ENCODE measurements at regions not wholly inside any gene's neighbourhood (a gene's known extent, or its start where the extent isn't known, plus 50 kb on each side); places are given as distances from the start of the nearest gene placed in this dataset.

DNA sequence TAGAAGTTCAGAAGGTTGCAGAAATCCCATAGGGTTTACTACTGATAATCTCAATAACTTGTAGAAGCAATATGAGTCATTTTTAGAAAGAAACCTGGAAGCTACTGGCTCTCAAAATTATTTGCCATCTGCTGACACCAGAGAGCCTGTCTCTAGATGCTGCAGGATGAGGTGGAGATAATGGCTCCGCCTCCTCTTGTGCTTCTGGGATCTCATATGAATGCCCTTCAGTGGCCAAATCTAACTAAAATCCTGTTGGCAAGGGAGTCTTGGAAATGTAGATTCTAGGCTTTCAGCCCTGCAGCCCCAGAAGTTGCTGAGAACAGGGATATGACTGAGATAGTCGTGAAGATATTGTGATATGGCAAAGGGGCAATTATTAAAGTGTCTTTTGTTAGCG lies 348.1 kb downstream of the CCSER2 start:
- Mint-ChIP-seq H3K36me3 (ENCODE audit: low read depth) (no peaks in the 10 kb centered on the region), H3K27me3 (ENCODE audit: low read depth, poor library complexity) (no peaks in the 10 kb centered on the region), H3K27ac (no peak overlapping the region), H3K9me3 (peaks cover 7% of the 10 kb centered on the region), H3K4me1 (peaks cover 12% of the 10 kb centered on the region), H3K4me3 (no peak overlapping the region)
- TF ChIP-seq, protein P1, sequence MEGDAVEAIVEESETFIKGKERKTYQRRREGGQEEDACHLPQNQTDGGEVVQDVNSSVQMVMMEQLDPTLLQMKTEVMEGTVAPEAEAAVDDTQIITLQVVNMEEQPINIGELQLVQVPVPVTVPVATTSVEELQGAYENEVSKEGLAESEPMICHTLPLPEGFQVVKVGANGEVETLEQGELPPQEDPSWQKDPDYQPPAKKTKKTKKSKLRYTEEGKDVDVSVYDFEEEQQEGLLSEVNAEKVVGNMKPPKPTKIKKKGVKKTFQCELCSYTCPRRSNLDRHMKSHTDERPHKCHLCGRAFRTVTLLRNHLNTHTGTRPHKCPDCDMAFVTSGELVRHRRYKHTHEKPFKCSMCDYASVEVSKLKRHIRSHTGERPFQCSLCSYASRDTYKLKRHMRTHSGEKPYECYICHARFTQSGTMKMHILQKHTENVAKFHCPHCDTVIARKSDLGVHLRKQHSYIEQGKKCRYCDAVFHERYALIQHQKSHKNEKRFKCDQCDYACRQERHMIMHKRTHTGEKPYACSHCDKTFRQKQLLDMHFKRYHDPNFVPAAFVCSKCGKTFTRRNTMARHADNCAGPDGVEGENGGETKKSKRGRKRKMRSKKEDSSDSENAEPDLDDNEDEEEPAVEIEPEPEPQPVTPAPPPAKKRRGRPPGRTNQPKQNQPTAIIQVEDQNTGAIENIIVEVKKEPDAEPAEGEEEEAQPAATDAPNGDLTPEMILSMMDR (IDR thresholded peaks at IDR 0.05), result no peak
- DNase-seq, result no peak

DNA sequence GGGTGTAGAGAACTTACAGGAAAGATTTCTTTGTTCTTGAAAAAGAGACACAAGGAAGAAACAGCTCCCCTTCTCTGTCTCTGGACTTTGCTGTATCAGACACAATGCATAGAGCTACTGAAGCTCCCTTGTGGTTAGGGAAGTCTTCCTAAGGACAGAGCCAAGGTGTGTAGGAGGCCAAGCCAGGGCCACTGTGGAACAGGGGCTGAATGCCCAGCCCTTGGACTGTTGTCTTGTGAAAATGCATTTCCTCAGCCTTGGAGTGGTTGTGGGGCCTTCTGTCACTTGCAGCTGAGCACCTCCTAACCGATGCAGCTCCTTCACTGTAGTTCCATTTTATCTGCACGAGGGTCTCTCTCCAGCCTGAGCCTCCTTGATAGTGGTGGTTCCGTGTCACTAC lies 353.4 kb downstream of the CCSER2 start:
- no peak overlapping the region for H3K4me3 Mint-ChIP-seq
- DNase-seq, result no peak
- H3K4me1 Mint-ChIP-seq, result no peaks in the 10 kb centered on the region
- no peaks in the 10 kb centered on the region for H3K36me3 Mint-ChIP-seq (ENCODE audit: low read depth)
- TF ChIP-seq, protein P1 (IDR thresholded peaks at IDR 0.05), result no peak
- peaks cover 8% of the 10 kb centered on the region for H3K9me3 Mint-ChIP-seq
- no peaks in the 10 kb centered on the region for H3K27me3 Mint-ChIP-seq (ENCODE audit: low read depth, poor library complexity)
- H3K27ac Mint-ChIP-seq, result no peak overlapping the region

DNA sequence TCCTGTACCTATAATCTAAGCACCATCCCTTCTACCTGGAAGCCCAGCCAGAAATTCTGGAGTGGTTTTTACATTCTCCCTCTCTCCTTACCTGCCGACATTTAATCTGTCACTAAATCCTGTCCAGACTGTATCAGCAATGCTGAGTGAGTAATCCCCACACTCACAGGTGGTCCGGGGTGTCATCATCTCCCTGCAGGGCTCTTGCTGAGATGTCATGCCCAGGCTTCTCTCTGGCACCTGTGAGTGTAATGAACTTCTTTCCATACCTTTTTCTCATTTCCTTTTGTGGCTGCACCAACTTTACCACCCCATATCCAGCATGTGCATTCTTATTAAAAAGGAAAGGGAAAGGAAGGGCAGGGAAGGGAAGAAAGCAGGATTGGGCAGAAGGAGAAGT lies 355.2 kb downstream of the CCSER2 start:
- Mint-ChIP-seq H3K4me3 (no peak overlapping the region), H3K9me3 (peaks cover 8% of the 10 kb centered on the region), H3K27me3 (ENCODE audit: low read depth, poor library complexity) (no peaks in the 10 kb centered on the region), H3K4me1 (no peaks in the 10 kb centered on the region), H3K36me3 (ENCODE audit: low read depth) (no peaks in the 10 kb centered on the region), H3K27ac (no peak overlapping the region)
- DNase-seq, result no peak
- TF ChIP-seq, protein P1 (IDR thresholded peaks at IDR 0.05), result no peak

DNA sequence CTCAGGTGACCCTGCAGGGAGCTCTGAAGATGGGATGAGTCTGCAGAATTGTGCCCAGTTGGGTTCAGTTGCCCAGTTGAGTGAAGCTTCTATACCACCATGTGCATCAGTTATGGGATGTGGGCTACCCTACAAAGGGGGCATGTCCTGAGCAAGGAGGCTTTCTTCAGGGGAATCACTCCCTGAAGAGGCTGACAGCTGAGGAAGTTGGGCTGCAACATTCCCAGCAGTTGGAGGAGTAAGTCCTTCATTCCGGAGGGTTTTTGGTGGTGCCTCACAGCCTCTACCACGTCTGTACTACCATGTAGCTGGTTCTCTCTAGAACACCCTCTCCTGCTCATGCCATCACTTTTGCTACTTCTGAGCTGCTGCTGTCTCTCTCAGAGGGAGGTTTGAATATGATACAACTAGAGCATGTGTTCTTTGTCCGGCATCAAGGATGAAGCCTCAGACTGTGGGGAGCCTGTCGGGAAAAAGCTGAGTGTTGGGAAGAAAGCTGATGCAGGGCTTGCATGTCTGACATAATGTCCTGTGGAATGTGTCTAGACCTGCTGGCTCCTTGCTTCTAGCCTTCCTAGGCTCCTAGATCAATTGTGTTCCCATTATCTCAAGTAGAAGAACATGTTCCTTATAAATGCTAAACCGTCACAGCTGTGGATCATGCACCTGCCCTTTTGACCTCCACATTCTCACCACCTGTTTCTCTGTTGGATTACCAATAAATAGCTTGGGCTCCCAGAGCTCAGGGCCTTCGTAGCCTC lies 355.8 kb downstream of the CCSER2 start:
- TF ChIP-seq, protein P1 (IDR thresholded peaks at IDR 0.05), result no peak
- no peaks in the 10 kb centered on the region for H3K36me3 Mint-ChIP-seq (ENCODE audit: low read depth)
- no peak for DNase-seq

DNA sequence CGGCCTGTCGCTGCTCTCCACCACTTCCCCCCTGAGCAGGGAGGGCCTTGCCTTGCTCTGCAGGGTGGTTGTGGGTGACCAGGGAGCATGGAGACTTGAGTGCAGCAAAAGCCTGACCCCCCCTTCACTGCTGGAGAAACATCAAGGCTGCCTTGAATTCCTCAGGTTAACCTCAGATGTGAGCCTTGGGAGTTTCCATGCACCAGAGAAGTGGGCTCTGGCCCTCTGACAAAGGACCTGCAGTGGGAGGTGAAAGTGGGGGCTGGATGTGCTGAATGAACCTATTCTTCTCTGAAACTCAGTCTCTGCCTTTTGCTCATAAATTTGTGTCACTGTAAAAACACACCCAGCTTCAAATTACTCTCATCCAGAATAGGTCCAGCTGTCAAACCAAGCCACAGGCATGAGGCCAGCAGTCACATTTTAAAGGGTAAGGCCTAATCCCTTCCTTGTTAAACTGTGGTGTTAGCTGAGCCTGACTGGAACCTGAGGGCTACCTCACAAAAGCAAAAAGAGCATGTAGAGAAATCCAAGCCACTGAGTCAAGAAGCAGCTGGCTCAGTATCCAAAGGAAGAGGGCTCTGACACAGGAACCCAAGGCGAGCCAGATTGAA lies 356.8 kb downstream of the CCSER2 start:
- DNase-seq, result no peak

More for the DNA sequence above, 355.8 kb downstream of the CCSER2 start:
- H3K27me3 Mint-ChIP-seq (ENCODE audit: low read depth, poor library complexity), result no peaks in the 10 kb centered on the region
- no peaks in the 10 kb centered on the region for H3K4me1 Mint-ChIP-seq
- H3K4me3 Mint-ChIP-seq, result no peak overlapping the region
- peaks cover 8% of the 10 kb centered on the region for H3K9me3 Mint-ChIP-seq
- no peak overlapping the region for H3K27ac Mint-ChIP-seq

More for the DNA sequence above, 356.8 kb downstream of the CCSER2 start:
- TF ChIP-seq, protein P1 (IDR thresholded peaks at IDR 0.05), result no peak
- Mint-ChIP-seq H3K4me3 (no peak overlapping the region), H3K9me3 (peaks cover 8% of the 10 kb centered on the region), H3K4me1 (no peaks in the 10 kb centered on the region), H3K27me3 (ENCODE audit: low read depth, poor library complexity) (no peaks in the 10 kb centered on the region), H3K27ac (peak overlapping the region; percentile 20), H3K36me3 (ENCODE audit: low read depth) (no peaks in the 10 kb centered on the region)
